ENCODE measurements at regions not wholly inside any gene's neighbourhood (a gene's known extent, or its start where the extent isn't known, plus 50 kb on each side); places are given as distances from the start of the nearest gene placed in this dataset.

DNA sequence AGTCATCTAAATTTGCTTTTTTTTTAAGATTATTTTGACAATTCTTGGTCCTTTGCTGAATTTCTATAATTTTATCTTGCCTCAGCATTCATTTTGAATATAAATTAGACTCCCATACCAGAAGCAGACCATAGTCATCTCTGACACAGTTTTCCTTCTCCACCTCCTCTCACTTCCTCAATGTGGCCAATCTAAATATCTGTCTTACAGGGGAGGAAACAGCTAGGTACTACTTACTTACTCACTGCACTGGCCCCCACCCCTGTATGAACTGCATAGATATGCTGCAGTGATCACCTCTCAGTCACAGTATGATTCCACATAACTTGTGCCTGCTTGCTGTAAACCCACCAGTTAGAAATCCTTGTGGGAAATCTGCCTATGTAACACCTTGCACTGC is 665.6 kb downstream of the FGF9 start:
- no peak for DNase-seq

DNA sequence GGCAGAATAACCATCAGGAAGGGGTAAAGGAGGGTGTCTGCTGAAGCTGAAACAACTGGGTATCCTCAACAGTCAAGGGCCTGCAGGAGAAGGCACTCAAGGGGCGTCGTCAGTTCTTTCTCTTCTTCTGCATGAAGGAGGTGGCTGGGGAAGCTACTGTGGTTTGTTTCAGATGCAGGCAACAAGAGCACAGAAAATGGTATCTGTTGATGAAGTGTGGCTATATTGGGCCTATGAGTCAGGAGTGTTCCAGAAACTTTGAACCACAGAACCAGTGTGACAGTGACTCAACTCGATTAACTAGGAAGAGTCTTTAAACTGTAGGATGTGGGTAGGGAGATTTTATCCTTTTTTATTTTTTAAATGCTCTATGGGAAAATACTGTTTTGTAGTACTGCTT is 686.3 kb downstream of the FGF9 start:
- no peak for DNase-seq

DNA sequence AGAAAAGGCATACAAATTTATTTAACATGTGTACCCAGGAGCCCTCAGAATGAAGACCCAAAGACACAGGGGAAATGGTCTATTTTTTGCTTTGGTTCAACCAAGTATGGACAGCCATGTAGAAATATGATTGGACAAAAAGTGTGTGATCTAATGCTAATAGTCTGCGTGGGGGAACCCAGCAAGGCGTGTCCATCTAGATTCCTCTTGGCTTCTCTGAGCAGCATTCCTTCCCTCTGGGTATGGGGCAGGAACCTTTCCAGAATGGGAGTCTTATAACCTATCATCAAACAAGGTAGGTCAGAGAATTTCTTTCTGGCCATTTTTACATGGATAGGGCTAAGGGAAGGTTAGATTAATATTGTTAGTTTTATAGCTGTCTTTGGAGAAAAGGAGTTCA is 698.2 kb downstream of the FGF9 start:
- DNase-seq = no peak

GRCh38 chr13:22369840-22370239 is 699.0 kb downstream of the FGF9 start:
- no peak for DNase-seq

DNA sequence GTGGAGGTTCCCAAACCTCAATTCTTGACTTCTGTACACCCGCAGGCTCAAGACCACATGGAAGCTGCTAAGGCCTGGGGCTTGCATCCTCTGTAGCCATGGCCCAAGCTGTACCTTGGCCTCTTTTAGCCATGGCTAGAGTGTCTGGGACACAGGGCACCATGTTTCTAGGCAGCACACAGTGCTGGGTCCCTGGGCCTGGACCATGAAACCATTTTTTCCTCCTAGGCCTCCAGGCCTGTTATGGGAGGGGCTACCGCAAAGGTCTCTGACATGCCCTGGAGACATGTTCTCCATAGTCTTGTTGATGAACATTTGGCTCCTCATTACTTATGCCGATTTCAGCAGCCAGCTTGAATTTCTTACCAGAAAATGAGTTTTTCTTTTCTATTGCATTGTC is 701.4 kb downstream of the FGF9 start:
- no peak for DNase-seq

GRCh38 chr13:22375151-22375550 is 704.3 kb downstream of the FGF9 start:
- DNase-seq = no peak

GRCh38 chr13:22387899-22388298 is 717.0 kb downstream of the FGF9 start:
- no peak for DNase-seq

DNA sequence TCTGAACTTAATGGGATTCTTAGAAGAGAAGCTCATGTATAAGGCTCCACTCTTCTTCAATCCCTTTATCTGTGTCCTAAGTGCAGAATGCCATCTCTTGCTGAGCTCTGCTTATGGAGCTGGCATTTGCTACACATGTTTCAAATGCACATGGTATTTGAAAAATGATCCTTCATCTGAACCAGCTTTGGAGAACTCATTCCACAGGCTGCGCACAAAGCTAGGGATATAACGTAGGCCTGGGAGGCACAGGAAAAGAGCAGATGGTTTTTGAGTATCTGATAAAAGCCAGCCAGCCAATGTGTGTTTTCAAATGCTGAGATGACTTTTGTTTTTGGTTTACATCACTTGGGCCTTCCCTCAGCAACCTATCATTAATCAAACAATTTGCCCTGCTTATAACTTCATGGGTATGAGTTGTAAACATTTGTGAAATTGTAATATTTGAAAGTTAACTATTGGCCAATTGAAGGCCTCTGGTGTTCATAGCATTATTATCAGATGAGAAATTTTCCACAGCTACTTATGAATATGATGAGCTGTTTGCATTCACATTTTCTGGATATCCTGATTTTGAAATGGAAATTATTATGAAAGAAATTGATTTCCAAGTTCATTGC is 729.0 kb downstream of the FGF9 start:
- no peak for DNase-seq

DNA sequence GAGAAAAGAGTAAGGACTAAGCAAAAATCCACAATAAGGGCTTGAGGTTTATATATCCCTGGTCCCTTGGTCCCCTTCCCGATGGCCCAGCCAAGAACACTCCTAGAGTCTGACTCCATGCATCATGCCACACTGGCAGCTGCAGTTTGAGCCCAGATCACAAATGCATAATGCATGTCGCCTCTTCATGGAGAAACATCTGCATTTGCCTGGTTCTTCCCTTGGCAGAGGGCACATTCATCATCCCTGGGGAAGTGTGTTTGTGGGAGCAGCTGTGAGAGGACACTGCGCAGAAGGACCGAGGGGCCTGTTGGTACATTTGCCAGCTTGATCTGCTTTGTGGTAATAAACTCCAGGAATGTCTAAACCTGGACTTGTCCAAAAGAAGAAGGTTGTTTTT is 731.8 kb downstream of the FGF9 start:
- no peak for DNase-seq

- DNase-seq = no peak
These were observed 732.3 kb downstream of the FGF9 start for GRCh38 chr13:22403144-22403543.

DNA sequence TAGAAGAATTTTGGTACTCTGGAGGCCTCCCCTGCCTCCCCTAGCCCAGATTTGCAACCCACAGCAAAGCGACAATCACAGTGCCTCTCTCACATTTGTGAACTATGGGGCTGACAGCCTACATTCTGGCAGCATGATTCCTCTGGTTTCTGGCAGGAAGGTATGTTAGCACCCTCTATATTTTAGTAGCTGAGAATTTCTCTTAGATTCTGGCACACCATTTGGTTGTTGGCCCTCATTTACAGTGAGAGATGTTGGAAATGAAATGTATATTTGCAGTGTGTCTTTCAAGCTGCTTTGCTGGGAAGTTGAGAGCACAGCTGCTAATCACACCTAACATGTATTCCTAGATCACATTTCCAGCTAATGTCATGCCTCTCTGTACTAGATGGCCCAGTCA is 735.0 kb downstream of the FGF9 start:
- DNase-seq = no peak

DNA sequence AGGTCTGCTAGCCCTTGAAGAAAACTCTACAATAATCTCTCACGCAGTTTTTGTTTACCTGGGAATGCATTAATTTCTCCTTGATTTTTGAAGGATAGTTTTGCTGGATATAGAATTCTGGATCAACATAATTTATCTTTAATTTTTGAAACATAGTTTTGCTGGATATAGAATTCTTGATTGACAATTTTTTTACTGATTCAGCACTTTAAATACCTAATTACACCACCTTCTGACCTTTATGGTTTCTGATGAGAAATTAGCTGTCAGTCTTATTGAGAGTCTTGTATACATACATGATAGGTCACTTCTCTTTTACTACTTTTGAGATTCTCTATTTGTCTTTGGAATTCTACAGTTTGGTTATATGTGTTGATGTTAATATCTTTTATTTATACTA is 741.6 kb downstream of the FGF9 start:
- DNase-seq = no peak

DNA sequence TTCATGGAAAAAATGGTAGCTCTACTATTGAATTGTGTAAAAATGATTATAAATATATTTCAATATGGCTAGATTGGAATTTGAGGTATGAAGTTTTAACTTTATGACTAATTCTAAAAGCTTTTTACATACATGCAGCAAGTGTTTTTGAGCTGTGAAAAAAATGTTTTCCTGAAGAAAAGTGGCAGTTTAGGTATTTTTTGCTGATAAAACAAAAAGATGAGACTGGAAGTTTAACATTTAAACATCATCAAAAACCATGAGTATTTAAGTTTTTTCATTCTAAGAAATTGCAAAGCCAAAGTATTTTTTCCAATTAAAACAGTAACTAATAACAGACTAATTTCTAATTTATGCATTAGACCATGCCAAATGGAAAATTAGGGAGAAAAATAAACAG is 751.1 kb downstream of the FGF9 start:
- no peak for DNase-seq

- DNase-seq = no peak
These were observed 751.8 kb downstream of the FGF9 start for GRCh38 chr13:22422712-22423111.

DNA sequence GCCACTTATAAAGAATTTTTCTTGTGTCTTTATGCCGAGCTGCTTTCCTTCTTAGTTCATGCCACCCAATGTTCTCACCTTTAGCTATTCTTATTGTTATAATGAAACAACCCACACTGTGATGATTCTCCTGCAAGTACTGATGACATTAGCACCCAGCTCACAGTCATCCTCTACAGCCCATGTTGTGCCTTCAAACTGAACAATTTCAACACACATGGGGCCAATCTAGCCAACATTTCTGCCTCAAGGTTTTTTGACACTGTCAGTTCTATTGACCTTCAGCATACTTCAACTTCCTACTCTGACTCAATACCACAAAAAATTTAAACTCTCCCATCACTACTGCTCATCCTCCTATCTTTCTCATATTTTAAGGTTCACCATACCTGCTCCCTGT is 752.4 kb downstream of the FGF9 start:
- DNase-seq = no peak

DNA sequence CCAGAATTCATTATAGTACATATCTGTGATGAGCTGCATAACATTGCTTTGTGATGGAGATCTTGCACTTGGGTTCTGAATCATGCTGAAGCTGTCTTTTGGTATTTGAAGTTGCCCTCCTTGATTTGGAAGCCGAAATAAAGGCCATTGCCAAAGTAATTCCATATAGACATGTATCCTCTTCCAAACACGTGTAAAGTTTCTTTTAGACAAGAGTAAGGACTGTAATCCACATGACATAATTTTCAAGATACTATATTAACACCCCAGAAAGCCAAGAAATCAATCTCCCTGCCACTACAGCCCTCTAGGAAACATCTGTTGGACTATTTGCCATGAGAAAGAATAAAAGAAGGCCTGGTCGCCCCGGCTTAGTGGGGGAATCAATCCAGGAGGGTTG is 754.2 kb downstream of the FGF9 start:
- no peak for DNase-seq

DNA sequence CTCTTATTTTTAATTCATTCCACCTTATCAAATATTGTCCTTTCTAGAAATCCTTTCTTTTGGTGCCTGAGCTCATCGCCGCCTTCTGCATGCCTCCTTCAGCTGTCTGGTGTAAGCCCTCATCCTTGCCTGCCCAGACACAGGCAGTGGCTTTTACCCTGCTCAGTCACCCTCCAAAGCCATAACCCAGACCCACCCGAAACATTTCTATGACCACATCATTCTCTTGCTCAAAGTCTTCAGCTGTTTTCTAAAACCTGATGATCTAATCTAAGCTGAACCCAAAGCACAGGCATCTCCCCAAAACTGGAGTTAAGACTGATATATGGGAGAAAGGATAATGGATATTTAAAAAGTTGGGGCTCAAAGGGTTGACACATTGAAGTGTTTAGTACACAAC is 753.7 kb upstream of the SGCG start:
- DNase-seq = no peak

- no peak for DNase-seq
These were observed 753.0 kb upstream of the SGCG start for GRCh38 chr13:22427783-22428182.

DNA sequence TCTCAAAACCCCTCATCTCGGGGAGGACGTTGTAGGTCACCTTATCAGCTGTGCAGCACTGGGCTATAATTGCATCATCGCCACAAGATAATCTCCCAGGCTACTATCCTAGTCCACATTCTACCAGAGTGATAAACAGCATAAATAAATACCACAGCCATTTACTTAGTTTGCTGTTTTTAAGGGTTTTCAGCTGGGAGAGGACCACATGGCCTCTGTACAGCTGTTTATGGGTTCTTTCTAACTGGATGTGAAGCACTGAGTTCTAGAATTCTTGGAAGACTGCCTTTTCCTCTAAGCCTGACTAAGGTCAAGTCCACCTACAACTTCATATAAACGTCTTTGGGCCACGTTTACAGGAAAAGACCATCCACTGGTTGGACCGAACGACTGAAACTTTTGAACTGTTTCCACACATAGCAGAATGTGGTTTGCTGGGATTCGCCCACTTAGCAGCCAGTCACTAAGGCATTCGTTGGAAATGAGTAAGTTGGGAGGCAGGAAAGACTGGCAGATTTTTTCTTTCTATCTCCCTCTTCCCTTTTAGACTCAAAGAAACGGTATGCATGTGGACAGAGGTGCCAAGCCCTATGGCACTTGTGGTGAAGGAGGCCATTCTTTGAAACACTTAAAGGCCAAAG is 752.5 kb upstream of the SGCG start:
- DNase-seq = no peak

- no peak for DNase-seq
These were observed 748.1 kb upstream of the SGCG start for GRCh38 chr13:22432690-22433089.

DNA sequence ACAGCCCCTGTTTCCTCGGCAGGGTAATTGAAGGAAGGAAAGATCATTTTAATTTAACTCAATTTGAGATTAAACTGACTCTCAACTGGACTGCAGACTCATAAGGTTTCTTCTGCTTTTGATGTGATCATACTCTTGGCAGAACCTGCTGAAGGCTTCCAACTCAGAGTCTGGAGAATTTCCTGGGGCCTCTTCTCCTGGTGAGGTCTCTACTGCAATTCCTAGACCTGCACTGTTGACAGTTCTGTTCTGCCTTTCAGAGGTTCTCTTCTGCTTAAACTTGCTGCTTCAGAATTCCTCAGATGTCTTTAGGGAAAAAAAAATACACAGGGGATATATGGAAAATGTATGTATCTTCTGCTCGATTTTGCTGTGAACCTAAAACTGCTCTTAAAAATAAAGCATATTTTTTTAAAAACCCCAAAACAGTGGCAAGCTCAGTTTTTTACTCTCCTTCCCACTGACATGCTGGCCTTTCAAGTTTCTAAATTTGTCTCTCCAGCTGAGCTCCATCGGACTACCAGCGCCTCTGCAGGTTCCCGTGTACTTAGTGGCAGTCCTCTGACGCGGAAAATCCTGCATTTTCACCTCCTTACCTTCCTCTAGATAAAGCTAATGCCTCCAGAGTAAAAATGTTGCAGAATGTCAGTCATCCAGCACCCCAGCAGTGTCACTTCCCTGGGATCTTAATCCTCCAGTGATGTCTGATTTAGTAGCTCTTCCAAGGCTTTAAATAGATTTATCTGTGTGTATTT is 733.5 kb upstream of the SGCG start:
- no peak for DNase-seq

DNA sequence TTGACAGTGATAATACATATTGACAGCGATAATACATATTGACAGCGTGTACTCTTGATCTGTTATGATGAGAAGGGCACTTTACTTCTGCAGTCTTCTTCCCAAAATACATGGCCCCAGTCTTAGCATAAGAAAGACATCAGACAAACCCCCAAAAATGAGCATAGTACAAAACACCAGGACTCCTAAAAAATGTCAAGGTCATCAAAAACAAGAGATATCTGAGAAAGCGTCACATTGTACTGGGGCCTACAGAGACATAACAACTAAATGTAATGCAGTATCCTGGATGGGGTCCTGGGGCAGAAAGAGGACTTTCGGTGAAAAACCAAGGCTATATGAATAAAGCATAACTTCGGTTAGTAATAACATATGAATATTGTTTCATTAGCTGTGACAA is 731.5 kb upstream of the SGCG start:
- DNase-seq = no peak

DNA sequence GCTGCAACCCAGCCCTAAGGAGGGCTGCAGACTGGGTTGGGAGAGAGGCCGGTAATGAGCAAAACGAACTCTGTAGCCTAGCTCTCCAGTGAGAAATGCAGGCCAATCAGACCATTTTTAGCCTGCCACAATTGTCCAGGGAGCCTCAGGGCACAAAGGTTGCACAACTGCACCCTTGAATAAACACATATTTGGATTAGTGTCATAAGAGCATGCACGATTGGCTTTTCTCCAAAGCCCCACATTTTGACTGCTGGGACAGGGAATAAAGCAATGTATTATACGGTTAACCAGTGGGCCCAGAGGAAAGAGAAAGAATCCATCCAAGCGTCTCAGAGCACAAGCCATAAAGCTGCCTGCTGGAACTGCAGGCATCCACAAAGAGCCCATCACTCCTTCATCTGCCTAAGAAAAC is 729.4 kb upstream of the SGCG start:
- no peak for DNase-seq

DNA sequence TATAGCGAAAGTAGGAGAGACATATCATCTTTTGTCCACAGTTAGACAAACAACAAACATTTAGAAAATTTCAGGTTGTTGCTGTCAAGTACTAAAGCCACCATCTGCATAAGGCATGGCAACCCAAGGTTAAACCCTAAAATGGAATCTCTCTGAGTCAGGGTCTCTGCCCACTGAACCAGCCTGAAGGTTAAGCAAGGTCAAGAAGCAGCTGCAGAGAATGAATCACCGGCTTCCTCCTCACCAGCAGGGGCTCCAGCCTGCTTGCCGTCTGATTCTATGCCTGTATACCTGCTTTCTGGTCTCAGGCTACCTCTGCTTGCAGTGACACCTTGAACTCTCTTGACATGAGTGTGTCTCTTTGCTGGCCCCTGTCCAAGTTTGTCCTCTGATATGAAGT is 726.2 kb upstream of the SGCG start:
- DNase-seq = no peak

DNA sequence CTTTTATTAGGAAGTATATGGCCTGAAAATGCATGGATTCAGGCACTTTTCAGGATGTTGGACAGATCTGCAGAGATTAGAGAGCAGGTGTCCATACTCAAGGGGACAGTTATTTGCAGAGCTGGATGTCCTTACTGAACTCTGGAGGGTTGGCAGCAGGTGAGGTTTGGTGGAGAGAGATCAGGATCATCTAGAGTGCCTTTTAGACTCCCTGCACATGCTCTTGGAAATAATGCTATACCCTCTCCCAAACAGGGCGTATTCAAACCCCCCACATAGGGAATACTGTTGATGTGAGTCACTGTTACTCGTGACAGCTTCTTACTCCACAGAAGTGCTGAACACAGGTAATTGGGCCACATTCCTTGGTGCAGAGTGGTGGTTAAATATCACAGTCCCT is 725.7 kb upstream of the SGCG start:
- no peak for DNase-seq

Data from NCI-H2029 (cell line).